BJ (cell line): ENCODE measurements at regions not wholly inside any gene's neighbourhood (a gene's known extent, or its start where the extent isn't known, plus 50 kb on each side); places are given as distances from the start of the nearest gene placed in this dataset.

Experiments used
- CTCF ChIA-PET: fragments of 350-600 bp; formaldehyde crosslinking; extraction: SDS; loops from one replicate; lab custom pipeline; 2021; ENCODE audit warnings: antibody characterized with exemption, inconsistent platforms; lab: Yijun Ruan, JAX
- POLR2A ChIA-PET: fragments of 300-600 bp; sonication (Branson Sonifier 250); formaldehyde crosslinking; extraction: SDS; loops from one replicate; lab custom pipeline; 2021; ENCODE audit warnings: antibody characterized with exemption; lab: Charles Lee
- DNase-seq: peaks from one replicate; pipeline ENCODE4 v3.0.0-alpha.2; 2011; ENCODE audit warnings: low read depth
- H3K27me3 ChIP-seq: 2 replicates; pipeline ENCODE4 v1.6.0; 2011; ENCODE audit warnings: low read length; ENCODE audit not compliant: control insufficient read depth, insufficient read depth
- H3K36me3 ChIP-seq: 2 replicates; pipeline ENCODE4 v1.5.1; 2011; ENCODE audit warnings: low read length; ENCODE audit not compliant: control insufficient read depth, insufficient read depth
- H3K4me3 ChIP-seq: 2 replicates; pipeline ENCODE4 v1.5.1; 2011; ENCODE audit warnings: low read depth, mild to moderate bottlenecking, control low read depth, low read length
- TF ChIP-seq, protein P1 (sequence below): IDR thresholded peaks from 2 replicates; pipeline ENCODE4 v1.5.1; 2011; ENCODE audit warnings: low read depth, mild to moderate bottlenecking, control low read depth, inconsistent platforms, low read length, moderate library complexity; ENCODE audit not compliant: insufficient read depth

DNA sequence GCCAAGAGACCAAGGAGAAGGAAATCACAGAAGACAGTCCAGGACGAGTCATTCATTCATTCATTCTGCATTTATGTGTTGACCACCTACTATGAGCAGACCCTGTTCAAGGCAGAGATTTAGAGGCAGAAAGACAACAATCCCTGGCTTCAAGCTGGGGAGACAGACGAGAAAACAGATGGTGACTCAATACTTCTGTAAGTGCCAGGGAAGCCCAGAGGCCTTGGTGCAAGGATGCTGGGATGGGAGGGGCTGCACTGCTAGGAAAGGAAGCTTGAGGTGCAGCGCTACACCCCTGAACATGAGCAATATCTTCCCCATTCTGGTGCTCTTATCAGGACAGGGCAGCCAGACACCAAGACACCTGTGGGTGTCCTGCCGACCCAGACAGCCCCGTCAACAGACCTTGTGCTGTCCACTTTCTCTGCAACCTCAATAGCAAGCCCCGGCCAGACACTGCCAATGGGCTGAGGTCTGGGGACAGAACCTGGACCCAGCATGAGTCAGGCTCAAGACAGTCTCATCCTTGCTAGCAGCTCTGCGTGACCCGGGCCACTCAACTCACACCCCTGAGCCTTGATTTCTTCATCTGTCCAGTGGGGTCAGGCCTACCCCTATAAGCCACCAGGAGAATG, 163.5 kb downstream of the COPRS start:
- TF ChIP-seq, protein P1, sequence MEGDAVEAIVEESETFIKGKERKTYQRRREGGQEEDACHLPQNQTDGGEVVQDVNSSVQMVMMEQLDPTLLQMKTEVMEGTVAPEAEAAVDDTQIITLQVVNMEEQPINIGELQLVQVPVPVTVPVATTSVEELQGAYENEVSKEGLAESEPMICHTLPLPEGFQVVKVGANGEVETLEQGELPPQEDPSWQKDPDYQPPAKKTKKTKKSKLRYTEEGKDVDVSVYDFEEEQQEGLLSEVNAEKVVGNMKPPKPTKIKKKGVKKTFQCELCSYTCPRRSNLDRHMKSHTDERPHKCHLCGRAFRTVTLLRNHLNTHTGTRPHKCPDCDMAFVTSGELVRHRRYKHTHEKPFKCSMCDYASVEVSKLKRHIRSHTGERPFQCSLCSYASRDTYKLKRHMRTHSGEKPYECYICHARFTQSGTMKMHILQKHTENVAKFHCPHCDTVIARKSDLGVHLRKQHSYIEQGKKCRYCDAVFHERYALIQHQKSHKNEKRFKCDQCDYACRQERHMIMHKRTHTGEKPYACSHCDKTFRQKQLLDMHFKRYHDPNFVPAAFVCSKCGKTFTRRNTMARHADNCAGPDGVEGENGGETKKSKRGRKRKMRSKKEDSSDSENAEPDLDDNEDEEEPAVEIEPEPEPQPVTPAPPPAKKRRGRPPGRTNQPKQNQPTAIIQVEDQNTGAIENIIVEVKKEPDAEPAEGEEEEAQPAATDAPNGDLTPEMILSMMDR = no peak
- POLR2A ChIA-PET = interaction anchor here (0.6 to 1.2 kb wide), 4 partner anchors 43 to 137 kb away, joined by 3 to 6 read pairs (median 4); no protein-coding TSS in a partner anchor
- no peak for DNase-seq

DNA sequence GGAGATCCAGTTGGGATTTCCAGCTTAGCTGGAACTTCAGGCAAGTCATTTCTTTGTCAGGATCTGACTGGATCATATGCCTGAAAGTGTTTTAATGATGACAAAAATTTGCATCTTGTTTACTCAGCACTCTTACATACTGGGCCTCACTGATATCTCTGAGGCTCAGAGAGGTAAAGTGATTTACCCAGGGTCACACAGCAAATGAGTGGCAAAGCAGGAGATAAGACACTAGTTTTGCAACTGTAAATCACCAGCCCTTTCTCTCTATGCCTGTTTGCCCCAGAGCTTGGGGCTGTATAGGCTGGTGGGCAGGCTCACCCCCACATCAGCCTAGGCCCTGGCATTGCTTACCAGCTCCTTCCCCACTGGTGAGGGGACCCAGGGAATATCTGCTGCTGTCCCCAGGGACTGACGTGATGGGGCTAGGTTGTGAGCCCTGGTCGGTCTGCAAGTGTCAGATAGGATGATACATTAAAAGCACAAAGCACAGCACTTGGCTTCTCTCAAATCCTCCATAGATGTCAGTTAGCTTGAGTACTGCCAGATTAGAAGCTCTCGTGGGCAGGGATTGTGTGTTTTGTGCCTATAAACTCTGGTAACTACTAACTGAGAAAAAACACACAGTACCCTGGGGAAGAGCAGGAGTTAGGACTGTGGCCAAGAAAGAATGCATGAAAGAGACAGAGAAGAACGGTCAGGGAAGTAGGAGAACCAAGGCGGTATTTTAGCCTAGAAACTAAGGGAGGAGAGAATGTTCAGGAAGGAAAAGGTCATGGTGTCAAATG, 165.4 kb downstream of the COPRS start:
- Histone ChIP-seq H3K4me3 (no peak overlapping the region), H3K27me3 (no peaks in the 10 kb centered on the region), H3K36me3 (no peaks in the 10 kb centered on the region)
- CTCF ChIA-PET = interaction anchor here (1.7 to 2.1 kb wide), 2 partner anchors 135 to 149 kb away, joined by 6 to 8 read pairs; no protein-coding TSS in a partner anchor
- no peak for DNase-seq
- POLR2A ChIA-PET = interaction anchor here (0.7 kb wide), 1 partner anchor 129 kb away, joined by 3 read pairs; no protein-coding TSS in a partner anchor
- TF ChIP-seq, protein P1 = no peak

More for the DNA sequence above, 163.5 kb downstream of the COPRS start:
- H3K27me3 ChIP-seq = no peaks in the 10 kb centered on the region
- no peak overlapping the region for H3K4me3 ChIP-seq
- H3K36me3 ChIP-seq = no peaks in the 10 kb centered on the region
- CTCF ChIA-PET = interaction anchor here (0.6 to 2.8 kb wide), 8 partner anchors 12 to 146 kb away, joined by 3 to 12 read pairs (median 4); no protein-coding TSS in a partner anchor

DNA sequence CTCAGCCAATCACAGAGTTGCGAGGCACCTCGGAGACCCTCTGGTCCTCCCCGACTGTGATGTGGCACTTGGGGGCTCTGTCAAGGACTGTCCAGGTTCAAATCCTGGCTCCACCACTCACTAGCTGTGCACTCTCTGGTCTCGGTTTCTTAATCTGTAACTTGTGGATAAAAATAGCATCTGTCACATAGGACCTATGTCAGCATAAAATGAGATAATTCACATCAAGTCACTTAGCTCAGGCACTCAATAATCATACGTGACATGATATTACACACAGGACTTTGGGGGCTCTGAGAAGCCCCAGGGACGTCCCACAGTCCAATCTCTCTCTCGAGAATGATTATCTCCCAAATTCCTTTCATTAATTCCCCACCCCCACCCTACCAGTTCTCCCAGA, 166.4 kb downstream of the COPRS start:
- Histone ChIP-seq H3K36me3 (no peaks in the 10 kb centered on the region), H3K27me3 (no peaks in the 10 kb centered on the region), H3K4me3 (no peak overlapping the region)
- TF ChIP-seq, protein P1 = no peak
- CTCF ChIA-PET = interaction anchor here (1.7 to 2.1 kb wide), 2 partner anchors 134 to 150 kb away, joined by 6 to 8 read pairs; no protein-coding TSS in a partner anchor
- DNase-seq = no peak
- POLR2A ChIA-PET = no interaction called here

DNA sequence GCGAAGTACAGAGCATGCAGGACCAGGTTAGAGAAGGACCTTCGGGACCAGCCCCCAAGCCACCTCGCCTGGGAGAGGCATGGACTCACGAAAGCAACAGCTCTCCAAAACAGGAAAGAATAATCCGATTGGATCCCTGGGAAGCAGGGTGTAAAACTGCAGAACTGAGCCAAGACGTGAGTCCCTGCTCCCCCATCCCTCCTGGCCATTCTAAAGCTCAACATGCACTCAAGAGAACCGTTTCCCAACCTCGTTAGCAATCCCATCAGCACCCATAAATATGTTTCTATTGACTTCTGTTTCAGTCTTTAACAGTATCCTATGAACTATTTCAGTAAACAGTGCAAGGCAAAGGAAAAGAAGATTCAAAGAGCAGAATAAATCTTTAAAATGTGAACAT, 167.0 kb downstream of the COPRS start:
- no peaks in the 10 kb centered on the region for H3K36me3 ChIP-seq
- POLR2A ChIA-PET = no interaction called here
- no peaks in the 10 kb centered on the region for H3K27me3 ChIP-seq
- no peak for DNase-seq
- H3K4me3 ChIP-seq = no peak overlapping the region
- TF ChIP-seq, protein P1 = no peak
- CTCF ChIA-PET = interaction anchor here (0.6 to 2.1 kb wide), 2 partner anchors 137 to 150 kb away, joined by 3 to 8 read pairs; no protein-coding TSS in a partner anchor
